ENCODE measurements at regions not wholly inside any gene's neighbourhood (a gene's known extent, or its start where the extent isn't known, plus 50 kb on each side); places are given as distances from the start of the nearest gene placed in this dataset.

GRCh38 chr2:239781454-239781853 is 243.7 kb downstream of the NDUFA10 start:
- TF ChIP-seq, protein P1, sequence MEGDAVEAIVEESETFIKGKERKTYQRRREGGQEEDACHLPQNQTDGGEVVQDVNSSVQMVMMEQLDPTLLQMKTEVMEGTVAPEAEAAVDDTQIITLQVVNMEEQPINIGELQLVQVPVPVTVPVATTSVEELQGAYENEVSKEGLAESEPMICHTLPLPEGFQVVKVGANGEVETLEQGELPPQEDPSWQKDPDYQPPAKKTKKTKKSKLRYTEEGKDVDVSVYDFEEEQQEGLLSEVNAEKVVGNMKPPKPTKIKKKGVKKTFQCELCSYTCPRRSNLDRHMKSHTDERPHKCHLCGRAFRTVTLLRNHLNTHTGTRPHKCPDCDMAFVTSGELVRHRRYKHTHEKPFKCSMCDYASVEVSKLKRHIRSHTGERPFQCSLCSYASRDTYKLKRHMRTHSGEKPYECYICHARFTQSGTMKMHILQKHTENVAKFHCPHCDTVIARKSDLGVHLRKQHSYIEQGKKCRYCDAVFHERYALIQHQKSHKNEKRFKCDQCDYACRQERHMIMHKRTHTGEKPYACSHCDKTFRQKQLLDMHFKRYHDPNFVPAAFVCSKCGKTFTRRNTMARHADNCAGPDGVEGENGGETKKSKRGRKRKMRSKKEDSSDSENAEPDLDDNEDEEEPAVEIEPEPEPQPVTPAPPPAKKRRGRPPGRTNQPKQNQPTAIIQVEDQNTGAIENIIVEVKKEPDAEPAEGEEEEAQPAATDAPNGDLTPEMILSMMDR (IDR thresholded peaks at IDR 0.05): no peak
- TF ChIP-seq EZH2 (IDR thresholded peaks at IDR 0.05): no peak

All from neural progenitor cell (in vitro differentiated cells).